GM18909 (cell line): ENCODE measurements at regions not wholly inside any gene's neighbourhood (a gene's known extent, or its start where the extent isn't known, plus 50 kb on each side); places are given as distances from the start of the nearest gene placed in this dataset.

Source experiments
- ATAC-seq: cut with Tn5 transposase; IDR thresholded peaks from one replicate; pipeline ENCODE4 v1.9.1; 2021; ENCODE audit warnings: mild to moderate bottlenecking; ENCODE audit not compliant: unreplicated experiment, poor library complexity

DNA sequence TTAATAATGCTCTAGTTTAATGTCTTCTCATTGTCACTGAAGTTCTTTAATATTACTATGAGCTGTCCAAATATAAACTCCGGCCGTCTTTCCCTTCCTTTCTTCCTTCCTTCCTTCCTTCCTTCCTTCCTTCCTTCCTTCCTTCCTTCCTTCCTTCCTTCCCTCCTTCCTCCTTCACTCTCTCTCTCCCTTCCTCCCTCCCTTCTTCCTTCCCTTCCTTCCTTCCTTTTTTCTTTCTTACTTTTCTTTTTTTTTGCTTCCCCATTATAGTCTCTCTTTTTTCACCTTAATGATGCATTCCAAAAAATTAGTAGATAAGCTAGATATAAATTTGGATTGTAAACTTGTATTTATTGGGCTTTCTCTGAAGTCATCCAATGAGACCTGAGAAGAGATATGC lies 431.0 kb upstream of the ADGRL4 start:
- no peak for ATAC-seq

DNA sequence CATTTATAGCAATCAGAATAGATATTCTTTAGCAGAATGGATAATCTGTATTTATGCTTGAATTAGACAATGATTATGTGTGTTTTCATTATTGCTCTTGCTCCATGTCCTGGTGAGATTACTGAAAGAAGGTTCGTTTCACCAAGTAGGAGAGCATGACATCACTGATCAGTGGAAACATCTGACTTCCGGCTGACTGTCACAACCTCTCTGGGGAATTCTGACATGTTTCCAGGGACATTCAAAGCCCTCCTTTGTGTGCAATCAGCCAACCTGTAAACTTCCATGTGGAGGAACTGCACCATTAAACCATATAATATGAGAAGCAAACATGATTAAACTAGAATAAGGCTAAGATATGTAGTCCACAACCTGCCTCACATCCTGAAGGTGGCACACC lies 424.8 kb upstream of the ADGRL4 start:
- ATAC-seq, result no peak

DNA sequence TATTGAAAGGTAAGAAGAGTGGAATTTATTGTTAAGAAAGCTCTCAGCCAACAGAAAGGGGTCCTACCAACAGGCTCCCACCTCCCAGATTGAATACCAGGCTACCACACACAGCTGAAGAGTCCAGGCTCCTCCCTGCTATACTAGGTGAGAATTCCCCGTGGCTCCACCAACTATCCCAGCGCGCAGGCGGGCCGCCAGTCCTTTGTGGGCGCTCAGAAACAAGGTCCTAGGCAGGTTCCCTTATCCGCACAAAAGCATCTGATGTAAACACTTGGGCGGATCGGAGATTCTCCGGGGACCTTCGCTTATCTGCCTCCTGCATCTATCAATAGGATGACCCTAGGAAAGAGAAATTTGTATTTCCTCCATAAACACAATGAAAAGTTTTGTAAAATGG lies 423.9 kb upstream of the ADGRL4 start:
- ATAC-seq, result no peak

DNA sequence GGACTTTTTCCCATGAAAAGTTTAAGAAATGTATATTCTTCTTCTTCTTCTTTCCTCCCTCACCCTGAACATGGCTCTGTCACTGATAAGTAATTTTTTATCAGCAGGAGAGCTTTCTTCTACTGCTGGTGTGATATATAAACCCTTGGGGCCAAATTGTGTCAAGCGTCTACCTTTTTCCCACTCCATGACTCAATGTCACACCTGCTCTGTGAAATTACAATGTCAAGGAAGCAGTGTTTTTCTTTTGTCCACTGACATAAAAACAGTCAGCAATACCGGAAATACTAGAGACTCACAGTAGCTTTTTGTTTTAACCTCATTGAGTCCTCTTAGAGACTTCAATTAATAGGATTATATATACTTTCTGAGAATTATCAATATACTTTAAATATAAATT lies 416.2 kb upstream of the ADGRL4 start:
- ATAC-seq, result no peak

DNA sequence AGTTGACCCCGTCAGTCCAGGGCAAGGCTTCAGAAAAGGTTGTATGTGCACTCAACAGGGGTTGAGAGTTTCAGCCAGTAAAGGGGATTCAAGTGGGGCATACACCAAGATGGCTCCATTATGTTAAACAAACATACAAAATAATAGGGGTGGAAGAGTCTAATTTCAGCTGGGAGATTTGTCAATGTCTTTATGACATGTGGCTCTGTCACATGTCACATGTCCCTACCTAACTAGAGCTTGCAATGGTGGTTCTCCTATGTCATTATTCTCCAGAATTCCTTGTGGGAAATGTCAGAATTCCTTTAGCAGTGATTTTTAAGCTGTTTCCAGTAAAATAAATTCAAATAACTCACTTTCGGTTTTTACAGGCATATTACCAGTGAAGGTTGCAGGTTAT lies 392.0 kb upstream of the ADGRL4 start:
- ATAC-seq, result no peak

DNA sequence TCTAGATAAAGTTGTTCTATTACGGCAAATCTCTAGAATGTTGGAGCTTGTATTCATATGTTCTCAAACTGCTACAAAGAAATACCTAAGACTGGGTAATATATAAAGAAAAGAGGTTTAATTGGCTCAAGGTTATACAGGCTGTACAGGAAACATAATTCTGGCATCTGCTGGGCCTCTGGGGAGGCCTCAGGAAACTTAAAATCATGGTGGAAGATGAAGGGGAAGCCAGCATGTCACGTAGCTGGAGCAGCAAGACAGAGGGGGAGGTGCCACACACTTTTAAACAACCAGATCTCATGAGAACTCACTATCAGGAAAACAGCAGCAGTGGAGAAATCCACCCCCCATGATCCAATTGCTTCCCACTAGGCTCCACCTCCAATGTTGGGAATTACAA lies 390.4 kb upstream of the ADGRL4 start:
- ATAC-seq, result no peak

DNA sequence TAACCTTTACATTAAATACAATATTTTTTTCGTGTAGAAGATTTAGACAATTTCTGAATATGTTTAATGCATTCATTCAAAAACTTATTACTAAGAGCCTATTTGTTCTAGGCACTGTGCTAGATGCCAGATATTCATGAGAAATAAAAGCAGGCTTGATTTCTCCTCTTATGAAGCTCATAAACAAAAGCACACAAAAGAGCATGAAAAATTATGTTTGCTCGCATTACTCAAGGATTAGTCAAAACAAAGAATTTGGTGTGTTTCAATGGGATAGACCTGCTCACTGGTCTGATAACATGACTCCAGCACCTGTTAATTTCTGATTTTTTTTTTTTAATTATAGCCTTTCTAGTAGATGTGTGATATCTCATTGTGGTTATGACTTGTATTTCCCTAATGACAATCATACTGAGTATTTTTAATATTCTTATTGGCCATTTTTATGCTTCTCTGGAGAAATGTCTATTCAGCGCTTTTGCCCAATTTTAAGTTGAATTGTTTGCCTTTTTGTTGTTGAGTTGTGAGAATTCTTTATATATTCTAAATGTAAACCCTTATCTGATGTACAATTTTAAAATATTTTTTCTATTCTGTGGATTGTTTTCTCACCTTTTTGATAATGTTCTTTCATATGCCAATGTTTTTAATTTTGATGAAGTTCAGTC lies 382.3 kb upstream of the ADGRL4 start:
- ATAC-seq, result no peak

DNA sequence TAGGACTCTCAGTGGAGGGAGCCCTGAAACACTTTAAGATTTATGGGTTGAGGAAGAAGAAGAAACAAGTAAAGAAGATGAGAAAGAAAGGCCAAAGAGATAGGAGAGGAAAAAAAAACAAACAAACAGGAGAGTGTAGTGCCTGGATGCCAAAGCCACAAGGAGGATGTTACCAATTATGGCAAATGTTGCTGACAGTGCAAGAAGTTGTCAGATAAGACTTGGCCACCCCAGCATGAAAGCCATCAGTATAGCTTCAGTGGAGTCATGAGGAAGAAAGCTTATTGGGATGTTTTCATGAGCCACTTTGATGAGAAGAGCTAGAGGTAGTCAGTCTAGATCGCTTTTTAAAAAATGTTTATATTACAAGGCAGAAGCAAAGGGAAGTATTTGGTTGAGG lies 380.2 kb upstream of the ADGRL4 start:
- ATAC-seq, result no peak

DNA sequence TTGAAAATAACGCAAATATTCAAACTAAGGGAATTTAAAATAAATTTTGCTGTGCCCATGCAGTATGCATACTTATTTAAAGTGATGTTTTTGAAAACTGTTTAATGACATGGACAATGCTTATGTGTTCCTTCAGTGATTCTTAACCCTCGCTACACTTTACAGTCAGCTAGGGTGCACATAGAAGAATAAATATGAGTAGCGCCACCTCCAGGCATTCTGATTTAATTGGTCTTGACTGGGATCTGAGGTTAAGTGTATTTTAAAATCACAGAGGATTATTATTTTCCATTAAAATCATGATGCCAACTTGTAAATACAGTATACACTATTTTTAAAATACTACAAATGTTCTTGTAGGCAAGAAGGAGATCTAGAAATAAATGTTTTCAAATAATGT lies 373.5 kb upstream of the ADGRL4 start:
- ATAC-seq, result no peak

DNA sequence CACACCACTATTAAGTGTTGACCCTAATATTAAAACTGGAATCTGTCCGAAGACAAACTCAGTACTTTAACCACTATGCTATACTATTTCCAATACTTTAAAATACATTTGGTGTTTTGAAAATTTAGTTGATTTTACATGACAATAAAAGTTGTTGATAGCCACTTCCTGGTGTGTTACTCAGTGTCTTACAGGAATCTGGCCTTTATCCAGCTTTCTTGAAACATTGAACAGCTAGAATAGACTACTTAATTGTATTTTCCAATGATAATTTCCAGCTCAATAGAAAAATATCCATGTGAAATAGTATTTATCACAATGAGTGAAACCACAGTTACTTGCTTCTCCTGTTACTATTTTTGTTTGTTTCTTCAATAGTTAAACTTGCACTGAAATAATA lies 369.6 kb upstream of the ADGRL4 start:
- ATAC-seq, result no peak

DNA sequence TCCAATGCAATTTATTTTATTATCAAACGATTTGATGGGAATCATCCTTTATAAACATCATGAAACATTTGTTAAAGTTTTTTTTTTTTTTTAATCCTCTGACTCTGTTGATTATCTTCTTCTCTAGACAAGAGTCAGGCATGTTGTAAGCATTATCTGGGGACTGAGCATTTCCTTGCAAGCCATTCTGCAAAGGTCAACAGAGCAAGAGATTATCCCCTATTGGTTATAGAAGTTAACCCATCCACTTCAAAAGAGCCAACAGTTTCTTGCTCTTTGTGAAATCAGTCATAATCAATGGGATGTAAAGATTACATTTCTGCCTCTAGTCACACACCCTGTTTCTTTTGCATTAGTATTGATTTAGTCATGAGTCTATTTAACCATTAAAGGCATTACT lies 368.8 kb upstream of the ADGRL4 start:
- no peak for ATAC-seq

DNA sequence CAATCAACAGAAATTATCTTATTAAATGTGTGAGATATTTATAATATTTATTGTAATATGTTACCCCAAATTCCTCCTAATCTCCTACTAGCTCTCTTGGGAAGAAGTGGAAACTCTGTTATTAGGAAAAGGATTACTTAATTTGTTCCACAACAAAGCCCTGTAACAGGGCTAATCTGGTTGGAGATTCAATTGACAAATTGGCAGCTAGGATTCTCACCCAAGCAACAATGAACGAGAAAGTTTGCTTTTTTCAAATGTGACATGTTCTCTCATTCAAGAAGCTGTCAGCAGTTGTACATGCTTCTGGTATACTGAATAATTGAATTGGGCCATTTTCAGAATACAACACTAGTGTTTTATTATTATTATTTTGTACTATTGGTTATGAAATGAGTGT lies 367.9 kb upstream of the ADGRL4 start:
- no peak for ATAC-seq

DNA sequence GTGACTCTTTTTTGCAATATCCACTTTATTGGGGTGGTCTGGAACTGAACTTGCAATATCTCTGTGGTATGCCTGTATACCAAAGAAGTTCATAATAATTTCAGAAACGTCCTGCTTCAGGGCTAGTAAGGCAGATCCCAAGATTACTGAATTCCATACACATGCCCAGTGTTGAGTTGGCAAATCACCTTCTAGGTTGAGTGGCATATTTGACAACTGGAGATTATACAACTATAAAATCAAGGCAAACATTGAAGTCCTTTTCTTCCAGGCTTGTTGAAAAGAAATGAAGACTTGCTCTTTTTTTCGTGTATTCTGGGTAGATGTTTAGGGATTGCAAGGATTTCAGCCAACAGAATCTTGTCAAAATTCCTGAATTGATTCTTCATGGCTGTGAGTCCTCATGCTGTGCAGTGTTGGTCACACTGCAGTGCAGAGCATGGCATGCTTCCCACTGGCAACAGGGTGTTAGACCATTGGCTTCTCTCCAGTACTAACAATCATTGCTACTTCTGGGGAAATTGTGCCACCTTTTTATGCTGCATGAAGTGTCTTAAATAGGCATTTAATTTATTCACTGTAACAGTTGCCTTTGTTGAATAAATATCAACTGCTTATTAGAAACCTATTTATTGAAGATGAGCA lies 367.1 kb upstream of the ADGRL4 start:
- ATAC-seq, result no peak

DNA sequence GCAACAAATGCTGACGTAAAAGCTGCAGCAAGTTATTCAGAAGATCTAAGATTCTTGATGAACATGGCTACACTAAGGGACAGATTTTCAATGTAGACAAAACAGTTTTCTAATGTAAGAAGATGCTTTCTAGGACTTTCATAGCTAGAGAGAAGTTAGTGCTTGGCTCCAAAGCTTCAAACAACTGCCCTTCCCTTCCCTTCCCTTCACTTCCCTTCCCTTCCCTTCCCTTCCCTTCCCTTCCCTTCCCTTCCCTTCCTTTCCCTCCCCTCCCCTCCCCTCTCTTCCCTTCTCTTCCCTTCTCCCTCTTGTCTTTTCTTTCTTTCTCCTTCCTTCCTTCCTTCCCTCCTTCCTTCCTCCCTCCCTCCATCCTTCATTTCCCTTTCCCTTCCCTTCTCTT lies 365.3 kb upstream of the ADGRL4 start:
- no peak for ATAC-seq

DNA sequence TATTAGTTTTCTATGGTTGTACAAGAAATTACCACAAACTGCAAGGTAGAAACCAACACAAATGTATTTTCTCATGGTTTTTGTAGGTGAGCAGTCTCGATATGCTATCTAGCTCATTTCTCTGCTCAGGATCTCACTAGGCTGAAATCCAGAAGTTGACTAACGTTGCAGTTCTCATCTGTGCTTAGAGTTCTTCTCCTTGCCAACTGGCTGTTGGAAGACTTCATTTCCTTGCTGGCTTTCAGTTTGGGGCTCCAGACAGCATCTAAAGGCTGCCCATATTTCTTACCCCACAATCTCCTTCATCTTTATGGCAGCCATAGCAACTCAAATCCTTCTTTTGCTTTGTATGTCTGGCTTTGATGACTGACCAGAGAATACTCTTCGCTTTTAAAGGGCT lies 362.6 kb upstream of the ADGRL4 start:
- ATAC-seq, result no peak

DNA sequence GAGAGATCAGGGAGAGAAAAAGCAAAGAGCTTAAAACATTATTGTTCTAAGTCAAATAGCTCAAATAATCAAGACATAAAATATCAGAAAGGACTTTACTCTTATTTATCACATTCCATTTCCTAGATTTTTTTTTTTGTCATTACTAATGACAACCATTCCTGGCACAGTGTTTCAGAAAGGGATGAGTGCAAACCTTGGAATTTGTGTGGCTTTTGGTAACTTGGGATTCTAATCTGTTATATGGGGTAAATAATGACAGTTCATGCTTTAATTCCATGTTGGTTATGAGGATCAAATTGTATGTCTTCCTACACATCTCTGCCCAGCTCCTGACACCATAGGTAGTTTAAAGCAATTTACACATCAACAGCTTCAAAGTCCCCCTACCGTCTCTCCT lies 358.4 kb upstream of the ADGRL4 start:
- no peak for ATAC-seq

DNA sequence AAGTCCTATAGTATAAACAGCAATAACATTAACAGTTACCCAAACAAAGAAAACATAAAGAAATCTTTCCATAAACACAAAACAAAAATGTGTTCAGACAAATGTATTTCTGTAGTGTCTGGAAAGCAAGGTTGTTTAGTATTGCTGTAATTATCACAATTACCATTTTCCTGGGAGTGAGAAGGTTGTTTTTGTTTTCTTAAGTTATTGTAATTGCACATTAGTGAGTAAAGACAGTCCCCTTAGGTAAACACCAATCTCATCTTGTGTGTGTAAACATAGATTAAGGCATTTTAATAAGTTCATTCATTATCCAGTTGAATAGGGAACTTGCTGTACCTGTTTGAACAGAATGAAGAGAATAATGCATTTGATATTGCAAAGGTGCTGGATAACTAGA lies 356.9 kb upstream of the ADGRL4 start:
- no peak for ATAC-seq

DNA sequence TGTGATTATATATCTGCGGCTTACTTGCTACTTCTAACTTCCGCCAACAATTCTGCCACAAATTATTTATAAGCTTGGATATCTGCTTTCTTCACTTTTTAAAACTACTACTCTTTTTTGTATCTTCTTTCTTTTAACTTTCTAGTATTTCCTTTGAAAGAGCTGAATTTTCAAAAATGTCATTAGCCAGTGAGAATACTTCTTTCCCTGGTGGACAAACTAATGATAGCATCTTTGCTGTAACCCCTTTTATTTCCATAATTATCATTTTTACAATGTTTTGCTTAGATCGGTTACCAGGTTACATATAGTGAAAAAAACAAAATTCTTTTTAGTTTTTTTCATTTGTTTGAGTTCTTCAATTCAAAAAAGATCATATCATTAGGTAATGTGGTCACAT lies 355.9 kb upstream of the ADGRL4 start:
- no peak for ATAC-seq

DNA sequence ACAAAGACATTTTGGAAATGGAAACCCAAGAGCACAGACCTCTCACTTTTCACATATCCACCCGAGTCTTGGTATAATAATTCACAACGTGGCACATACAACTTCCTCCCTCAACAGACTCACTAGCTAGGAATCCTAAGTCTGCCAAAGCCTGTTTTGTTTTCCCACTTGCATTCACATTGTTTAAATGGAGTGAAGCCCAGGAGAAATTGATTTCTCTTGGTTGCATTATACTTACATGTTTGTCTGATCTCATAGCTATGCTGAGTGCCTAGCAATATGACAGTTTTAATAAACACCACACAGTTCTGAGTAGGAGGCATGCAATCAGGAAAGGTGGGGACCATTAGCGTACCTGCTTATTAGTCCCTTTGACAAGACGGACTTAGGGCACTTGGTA lies 348.6 kb upstream of the ADGRL4 start:
- no peak for ATAC-seq

DNA sequence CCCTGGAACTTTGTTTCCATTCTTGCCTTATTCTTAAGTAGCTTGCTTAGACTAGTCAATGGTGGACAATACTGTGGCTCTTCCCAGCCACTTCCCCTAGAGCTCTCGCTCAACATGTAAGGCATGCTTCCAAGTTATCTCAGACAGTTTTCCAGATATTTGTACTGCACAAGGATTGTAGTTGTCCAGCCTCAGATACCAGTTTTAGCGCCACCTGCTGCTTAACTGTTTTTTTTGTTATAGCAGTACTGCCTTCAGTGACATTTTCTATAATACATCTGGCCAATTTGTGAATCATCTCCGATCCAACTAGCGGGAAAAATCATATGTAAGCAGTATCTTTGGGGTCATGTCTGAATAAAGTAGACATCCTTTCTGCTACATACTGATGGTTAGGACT lies 346.7 kb upstream of the ADGRL4 start:
- ATAC-seq, result peak; percentile 51

DNA sequence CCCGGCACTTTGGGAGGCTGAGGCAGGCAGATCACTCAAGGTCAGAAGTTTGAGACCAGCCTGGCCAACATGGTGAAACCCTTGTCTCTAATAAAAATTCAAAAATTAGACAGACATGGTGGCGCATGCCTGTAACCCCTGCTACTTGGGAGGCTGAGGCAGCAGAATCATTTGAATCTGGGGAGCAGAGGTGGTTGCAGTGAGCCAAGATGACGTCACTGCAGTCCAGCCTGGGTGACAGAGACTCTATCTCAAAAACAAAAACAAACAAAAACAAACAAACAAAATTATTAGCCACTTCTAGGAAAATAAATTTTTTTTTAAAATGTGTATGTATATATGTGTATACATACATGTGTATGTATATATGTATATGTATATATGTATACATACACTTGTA lies 320.3 kb upstream of the ADGRL4 start:
- no peak for ATAC-seq

DNA sequence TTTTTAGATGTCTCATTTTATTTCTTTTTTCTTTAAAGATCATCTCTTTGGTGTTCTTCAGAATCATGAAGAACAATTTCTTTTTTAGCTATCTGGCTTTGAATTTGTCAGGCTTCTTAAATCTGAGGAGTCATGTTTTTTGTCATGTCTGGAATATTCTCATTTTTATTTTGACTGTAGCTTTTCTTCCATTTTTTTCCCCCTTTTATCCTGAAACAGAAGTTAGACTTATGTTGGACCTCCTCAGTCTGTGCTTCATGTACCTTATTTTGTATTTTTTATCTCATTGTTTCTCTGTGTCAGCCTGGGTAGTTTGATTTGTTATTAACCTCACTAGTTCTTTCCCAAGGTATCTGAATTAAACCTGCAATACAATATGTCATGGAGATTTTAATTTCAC lies 319.2 kb upstream of the ADGRL4 start:
- ATAC-seq, result no peak

DNA sequence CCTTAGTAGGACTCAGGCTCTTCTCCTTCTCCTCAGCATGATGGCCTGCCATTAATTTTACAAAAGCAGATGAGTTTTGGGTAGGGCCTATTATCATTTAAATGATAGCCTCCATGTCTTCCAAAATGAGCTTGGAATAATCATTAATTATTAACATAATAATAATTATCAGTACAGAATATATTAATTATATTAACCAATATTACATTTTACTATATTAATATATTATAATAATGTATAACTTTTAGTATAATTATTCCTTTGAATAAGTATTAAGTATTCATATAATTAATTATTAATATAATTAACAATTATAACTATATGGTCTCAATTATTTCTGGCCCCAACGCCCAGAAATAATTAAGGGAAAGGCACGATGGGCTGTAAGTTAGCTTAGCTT lies 318.6 kb upstream of the ADGRL4 start:
- no peak for ATAC-seq
